SK-N-DZ (cell line): ENCODE measurements at regions not wholly inside any gene's neighbourhood (a gene's known extent, or its start where the extent isn't known, plus 50 kb on each side); places are given as distances from the start of the nearest gene placed in this dataset.

ENCODE experiments used
- small RNA-seq, 2 experiments: library from RNA; depleted of rRNA; stranded (forward); fragments of <200 nt; gene quantifications; one replicate each; pipeline ENCODE3, GENCODE V24; 2014

Small RNAs in the stretch of these regions (small RNA-seq; reads per million reads assigned to genes)
- gene RNU6-1211P = 0 reads per million in 2 experiments
